ENCODE measurements at regions not wholly inside any gene's neighbourhood (a gene's known extent, or its start where the extent isn't known, plus 50 kb on each side); places are given as distances from the start of the nearest gene placed in this dataset.
A peak's percentile ranks its signal among the peaks of the same experiment; 100 is the strongest.

DNA sequence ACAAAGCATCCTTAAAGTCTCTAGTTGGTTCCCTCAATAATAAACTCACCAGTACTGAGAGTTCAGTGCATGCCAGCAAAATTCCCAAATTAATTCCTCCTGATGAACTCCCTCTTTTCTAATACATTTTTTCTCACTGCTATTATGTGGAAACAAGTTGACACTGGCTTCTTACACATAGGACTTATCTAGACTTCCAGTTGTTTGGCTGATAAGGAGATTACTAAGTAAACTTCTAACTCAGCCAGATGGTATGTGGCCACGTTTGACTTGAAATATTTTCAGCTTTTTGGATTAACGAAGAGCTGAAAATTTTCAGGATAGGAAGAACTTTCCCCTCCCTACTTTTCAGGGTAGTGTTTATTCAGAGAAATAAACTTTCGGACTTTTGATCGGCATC is 1154.2 kb upstream of the TENM4 start:
- Histone ChIP-seq H4K5ac (ENCODE audit: low read depth, low read length) (no peak overlapping the region), H3K14ac (replicated peaks; ENCODE audit: low read depth, low read length) (no peak overlapping the region), H3K56ac (ENCODE audit: extremely low read depth, insufficient read depth, low read length) (no peak overlapping the region), H3K79me1 (ENCODE audit: low read depth in 1 of 2, low read length in 2 of 2) (no peaks in the 10 kb centered on the region), H3K4me3 (ENCODE audit: insufficient read depth, low read depth, low read length) (no peak overlapping the region), H3K9me3 (ENCODE audit: control insufficient read depth, insufficient read depth, low read length) (no peaks in the 10 kb centered on the region), H2BK15ac (ENCODE audit: low read depth, low read length) (no peak overlapping the region), H2AFZ (replicated peaks; ENCODE audit: low read length, poor library complexity) (no peak overlapping the region), H2BK120ac (ENCODE audit: low read depth, low read length) (no peak overlapping the region), H3K4ac (ENCODE audit: low read depth, low read length) (no peak overlapping the region), H3K4me1 (ENCODE audit: control insufficient read depth, insufficient read depth, low read length) (no peaks in the 10 kb centered on the region), H3K36me3 (ENCODE audit: control insufficient read depth, insufficient read depth, low read length) (no peaks in the 10 kb centered on the region), H3K27me3 (ENCODE audit: control insufficient read depth, insufficient read depth, low read length) (no peaks in the 10 kb centered on the region), H3K23ac (ENCODE audit: low read depth, low read length) (no peak overlapping the region), H2BK5ac (ENCODE audit: low read depth, low read length, poor library complexity, severe bottlenecking) (no peak overlapping the region), H3K9ac (ENCODE audit: low read depth, low read length) (no peak overlapping the region), H3K4me2 (ENCODE audit: low read depth, low read length) (no peak overlapping the region), H3K9me1 (ENCODE audit: insufficient read depth, low read length) (no peaks in the 10 kb centered on the region), H4K8ac (ENCODE audit: low read depth in 2 of 2, low read length in 2 of 2) (no peak overlapping the region), H3K18ac (ENCODE audit: low read depth, low read length) (no peak overlapping the region), H2AK5ac (ENCODE audit: low read depth, low read length) (no peak overlapping the region), H2AK9ac (replicated peaks; ENCODE audit: low read depth, low read length, poor library complexity) (no peak overlapping the region), H3K27ac (ENCODE audit: insufficient read depth, low read length) (no peak overlapping the region), H2BK20ac (ENCODE audit: low read depth, low read length) (no peak overlapping the region), H4K91ac (ENCODE audit: insufficient read depth, low read depth, low read length) (no peak overlapping the region), H4K20me1 (ENCODE audit: insufficient read depth, low read length) (no peaks in the 10 kb centered on the region)
- TF ChIP-seq BHLHE40 (IDR thresholded peaks at IDR 0.05; ENCODE audit: low read depth, low read length) (no peak), CEBPB (IDR thresholded peaks at IDR 0.05; ENCODE audit: low read depth, low read length) (peak; percentile 34; the same call in 1 of the 2 replicates), FOS (IDR thresholded peaks at IDR 0.05; ENCODE audit: low read depth, low read length) (peak; percentile 23; the same call in 1 of the 2 replicates), RAD21 (IDR thresholded peaks at IDR 0.05; ENCODE audit: low read length) (no peak)
- TF ChIP-seq, protein P1, sequence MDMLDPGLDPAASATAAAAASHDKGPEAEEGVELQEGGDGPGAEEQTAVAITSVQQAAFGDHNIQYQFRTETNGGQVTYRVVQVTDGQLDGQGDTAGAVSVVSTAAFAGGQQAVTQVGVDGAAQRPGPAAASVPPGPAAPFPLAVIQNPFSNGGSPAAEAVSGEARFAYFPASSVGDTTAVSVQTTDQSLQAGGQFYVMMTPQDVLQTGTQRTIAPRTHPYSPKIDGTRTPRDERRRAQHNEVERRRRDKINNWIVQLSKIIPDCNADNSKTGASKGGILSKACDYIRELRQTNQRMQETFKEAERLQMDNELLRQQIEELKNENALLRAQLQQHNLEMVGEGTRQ (IDR thresholded peaks at IDR 0.05; ENCODE audit: low read depth, low read length) = no peak
- DNase-seq (peak; percentile 68), ATAC-seq (ENCODE audit: low read depth) (peak; percentile 81)
- CTCF ChIA-PET = no interaction called here
- intact Hi-C loops (cut with micrococcal nuclease) = no loop called here
- in situ Hi-C loops (cut with MboI; ENCODE audit: low sequenced_read_pairs) = no loop called here
- BruUV-seq (replicated peaks) = no TSS peak
- dilution Hi-C loops (cut with HindIII; ENCODE audit: low sequenced_read_pairs, unreplicated experiment) = no loop called here
- POLR2A ChIA-PET (ENCODE audit: unreplicated experiment) = no interaction called here
- WGBS, 2 experiments (ENCODE audit: extremely low coverage in 2 of 2, insufficient read length in 1 of 2) = no CpG with 5 or more reads among the region's 4 CpGs
